ENCODE measurements at regions not wholly inside any gene's neighbourhood (a gene's known extent, or its start where the extent isn't known, plus 50 kb on each side); places are given as distances from the start of the nearest gene placed in this dataset.

GRCh38 chr6:128638817-128639216 lies 118.4 kb upstream of the PTPRK start:
- H2BK15ac ChIP-seq (ENCODE audit: low read depth, low read length) = no peak overlapping the region
- Mint-ChIP-seq H3K4me3 (no peak overlapping the region), H3K36me3 (ENCODE audit: insufficient read depth in 1 of 3, low read depth in 3 of 3) (no peaks in the 10 kb centered on the region), H3K27ac (no peak overlapping the region), H3K27me3 (ENCODE audit: low read depth) (no peaks in the 10 kb centered on the region), H3K4me1 (0 out of 4 replicates have a peak, but pooled peaks cover 0 to 2% of the 10 kb centered on the region in 2 experiments), H3K9me3 (no peaks in the 10 kb centered on the region)
- H3K4ac ChIP-seq (ENCODE audit: low read depth, low read length) = no peak overlapping the region
- DNase-seq = no peak
- no peak overlapping the region for H2AK5ac ChIP-seq (ENCODE audit: insufficient read length, low read length)
- no peak overlapping the region for H4K8ac ChIP-seq (replicated peaks; ENCODE audit: insufficient read length, low read depth, low read length)
- no peak overlapping the region for H3K27ac ChIP-seq (ENCODE audit: insufficient read length, low read depth, low read length)
- no peaks in the 10 kb centered on the region for H3K79me2 ChIP-seq (ENCODE audit: insufficient read depth, low read length)
- H2BK20ac ChIP-seq (ENCODE audit: low read depth, low read length, poor library complexity, severe bottlenecking) = no peak overlapping the region
- H4K20me1 ChIP-seq (ENCODE audit: control insufficient read depth, insufficient read depth, insufficient read length) = no peaks in the 10 kb centered on the region
- no peaks in the 10 kb centered on the region for H3K79me1 ChIP-seq (ENCODE audit: insufficient read depth, low read depth, low read length, poor library complexity, severe bottlenecking)
- H2BK120ac ChIP-seq (ENCODE audit: low read depth, low read length, poor library complexity, severe bottlenecking) = no peak overlapping the region
- no peak overlapping the region for H2AFZ ChIP-seq (ENCODE audit: low read length)
- no peak overlapping the region for H3K9ac ChIP-seq (ENCODE audit: extremely low read depth, insufficient read length, low read length)
- no peak overlapping the region for H3K56ac ChIP-seq (ENCODE audit: insufficient read length, low read depth, low read length)
- no peak overlapping the region for H3T11ph ChIP-seq (ENCODE audit: low read length)
- no peak overlapping the region for H3K14ac ChIP-seq (ENCODE audit: insufficient read depth, low read length)
- H3K18ac ChIP-seq (ENCODE audit: insufficient read length, low read depth, low read length) = no peak overlapping the region
- no peak overlapping the region for H2BK12ac ChIP-seq (ENCODE audit: insufficient read length, low read depth, low read length)
- H3K23me2 ChIP-seq (ENCODE audit: insufficient read length, low read depth, low read length, poor library complexity, severe bottlenecking) = no peaks in the 10 kb centered on the region
- no peaks in the 10 kb centered on the region for H3K9me3 ChIP-seq (ENCODE audit: control insufficient read depth, low read depth, low read length)
- H4K5ac ChIP-seq (ENCODE audit: insufficient read length, low read depth, low read length) = no peak overlapping the region
- H3K27me3 ChIP-seq (ENCODE audit: insufficient read depth, low read length) = no peaks in the 10 kb centered on the region
- H2BK5ac ChIP-seq (ENCODE audit: insufficient read length, low read length) = no peak overlapping the region
- H3K4me1 ChIP-seq (ENCODE audit: insufficient read depth, low read length) = no peaks in the 10 kb centered on the region
- no peak overlapping the region for H3K4me2 ChIP-seq (ENCODE audit: insufficient read depth, insufficient read length, low read length)
- H4K91ac ChIP-seq (ENCODE audit: insufficient read length, low read depth, low read length) = no peak overlapping the region
- TF ChIP-seq CTCF (conservative IDR thresholded peaks at IDR 0.05) = no peak
- no peak overlapping the region for H3K23ac ChIP-seq (ENCODE audit: insufficient read length, low read depth, low read length)
